ENCODE measurements at regions not wholly inside any gene's neighbourhood (a gene's known extent, or its start where the extent isn't known, plus 50 kb on each side); places are given as distances from the start of the nearest gene placed in this dataset.

DNA sequence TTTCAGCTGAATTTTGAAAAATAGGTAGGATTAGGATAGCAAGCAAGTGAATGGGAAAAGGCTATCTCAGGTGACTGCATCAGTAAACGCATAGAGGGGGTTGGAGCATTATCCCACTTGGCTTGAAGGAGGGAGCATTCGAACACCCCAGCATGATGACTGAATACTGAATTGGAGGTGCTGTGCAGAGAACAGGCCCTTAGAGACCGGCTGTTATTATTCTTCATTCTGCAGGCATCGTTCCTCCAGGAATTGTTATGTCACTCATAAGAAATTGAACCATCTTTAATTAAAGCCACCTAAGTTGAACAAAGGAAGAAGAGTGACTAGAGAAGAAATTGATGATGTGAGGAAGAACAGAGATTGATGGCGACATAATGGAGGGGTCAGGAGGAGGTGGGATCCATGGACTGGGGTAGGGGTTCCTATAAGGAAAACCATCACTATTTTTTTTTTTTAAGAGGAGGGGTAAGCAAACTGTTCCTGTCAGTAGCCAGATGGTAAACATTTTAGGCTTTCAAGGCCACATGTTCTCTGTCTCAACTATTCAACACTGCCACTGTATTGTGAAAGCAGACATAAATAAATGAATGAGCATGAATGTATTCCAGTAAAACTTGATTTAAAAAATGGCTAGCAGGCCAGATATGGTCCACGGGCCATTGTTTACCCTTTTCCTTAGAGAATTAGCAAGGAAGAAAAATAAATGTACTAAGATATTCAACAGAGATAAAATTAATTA lies 264.7 kb upstream of the TAC1 start:
- DNase-seq = no peak

DNA sequence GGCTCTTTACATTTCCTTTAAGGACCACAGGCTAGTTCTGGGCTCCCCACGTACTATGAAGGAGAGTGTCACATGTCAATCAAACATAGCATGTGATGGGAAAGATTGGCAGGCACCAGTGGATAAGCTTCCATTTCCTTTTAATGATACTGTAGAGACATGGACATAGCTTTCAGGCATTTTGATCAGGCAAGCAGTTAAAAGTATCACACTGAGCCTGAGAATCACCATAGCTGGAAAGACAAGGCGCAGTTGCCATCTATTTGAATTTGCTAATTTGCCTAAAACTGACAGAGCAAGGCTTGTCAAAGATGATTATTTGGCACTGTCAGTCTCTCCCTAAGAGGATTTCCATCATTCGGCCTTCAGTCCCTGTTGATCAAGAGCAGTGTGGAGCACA lies 263.4 kb upstream of the TAC1 start:
- DNase-seq = no peak

DNA sequence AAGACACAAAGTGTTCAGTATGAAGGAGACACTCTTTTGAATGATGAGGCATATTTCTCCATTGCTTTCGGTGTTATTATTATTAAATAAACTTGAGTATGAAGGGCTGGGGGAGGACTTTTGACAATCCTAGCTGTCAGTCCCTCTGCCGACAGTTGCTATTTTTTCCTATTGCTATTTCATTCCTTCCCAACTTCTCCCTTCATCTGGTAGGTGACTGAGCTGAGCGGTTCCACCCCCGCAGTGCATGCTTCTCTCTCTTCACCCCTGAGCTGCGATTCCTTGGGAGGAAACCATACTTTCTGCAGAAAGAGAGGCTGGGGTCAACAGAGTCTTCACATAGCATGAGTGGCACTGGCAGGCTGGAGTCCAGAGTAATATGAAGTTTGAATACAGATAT lies 261.2 kb upstream of the TAC1 start:
- DNase-seq = no peak

DNA sequence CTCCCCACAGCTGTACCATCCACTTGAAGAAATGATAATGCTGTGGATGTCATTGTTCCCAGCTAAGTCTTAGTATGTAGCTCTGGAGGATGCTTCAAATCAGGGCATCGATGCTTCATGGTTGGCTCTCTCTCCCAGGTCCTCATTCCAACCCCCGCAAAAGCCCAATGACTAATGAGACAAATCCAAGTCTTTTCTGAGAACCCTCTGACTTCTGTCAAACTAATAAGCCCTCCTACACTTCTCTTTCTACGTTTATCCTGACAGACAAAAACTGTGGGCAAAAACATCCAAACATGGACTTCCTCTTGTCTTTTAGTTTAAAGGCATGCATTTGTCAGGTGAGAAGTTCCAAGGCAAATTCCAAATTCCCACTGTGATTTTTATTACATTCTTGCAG lies 260.4 kb upstream of the TAC1 start:
- no peak for DNase-seq

DNA sequence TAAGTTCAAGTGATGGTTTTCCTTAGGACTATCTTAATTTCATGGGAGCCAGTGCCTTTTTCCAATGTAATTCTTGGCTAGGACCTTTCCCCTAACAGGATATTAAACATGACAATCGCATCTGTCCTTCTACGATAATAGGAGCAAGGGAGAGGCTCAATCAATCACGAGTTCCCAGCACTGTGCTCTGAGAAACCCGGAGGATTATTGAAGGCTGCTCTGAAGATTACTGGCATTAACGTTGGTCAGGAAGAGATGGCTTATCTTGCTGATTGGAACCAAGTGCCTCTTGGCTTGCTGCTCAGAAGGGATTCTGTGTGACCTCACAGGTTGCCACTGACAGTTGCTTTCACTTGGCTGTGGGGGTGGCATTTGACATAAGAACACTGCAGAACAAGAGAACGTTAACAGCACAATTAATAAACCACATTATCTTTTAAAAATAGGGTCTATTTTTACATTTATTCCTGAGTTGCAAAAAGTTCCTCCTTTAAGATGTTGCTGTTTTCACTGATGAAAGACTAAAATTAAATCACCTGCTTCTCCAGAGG lies 252.1 kb upstream of the TAC1 start:
- no peak for DNase-seq

DNA sequence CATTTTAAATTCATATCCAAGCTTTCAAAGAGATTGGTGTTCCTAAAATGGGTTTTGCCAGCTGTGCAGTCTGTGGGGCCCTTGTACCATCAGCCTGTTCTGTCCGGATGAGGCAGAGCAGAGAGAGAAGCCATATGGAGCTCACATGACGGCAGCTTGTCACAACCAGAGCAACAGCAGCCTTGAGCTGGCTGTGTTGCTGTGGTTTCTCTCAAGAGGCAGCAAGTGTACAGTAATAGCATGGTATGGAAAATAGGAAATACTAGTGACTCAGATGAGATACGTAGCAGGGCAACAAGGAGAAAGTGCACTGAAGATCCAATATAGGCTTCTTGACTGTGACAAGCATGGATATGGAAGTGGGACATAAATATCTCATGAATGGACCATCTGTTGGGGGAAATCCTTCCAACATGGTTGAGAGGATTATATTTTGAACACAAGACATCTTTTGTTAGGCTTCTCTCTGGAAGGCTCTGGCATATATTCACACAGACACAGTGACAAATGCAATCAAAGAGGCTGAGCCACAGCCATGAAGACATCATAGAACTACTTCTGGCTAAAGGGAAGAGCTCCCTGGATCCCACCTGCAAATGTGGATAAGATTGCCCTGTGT lies 251.0 kb upstream of the TAC1 start:
- peak in 2 of 3 donors; percentile 19 to 44 for DNase-seq

DNA sequence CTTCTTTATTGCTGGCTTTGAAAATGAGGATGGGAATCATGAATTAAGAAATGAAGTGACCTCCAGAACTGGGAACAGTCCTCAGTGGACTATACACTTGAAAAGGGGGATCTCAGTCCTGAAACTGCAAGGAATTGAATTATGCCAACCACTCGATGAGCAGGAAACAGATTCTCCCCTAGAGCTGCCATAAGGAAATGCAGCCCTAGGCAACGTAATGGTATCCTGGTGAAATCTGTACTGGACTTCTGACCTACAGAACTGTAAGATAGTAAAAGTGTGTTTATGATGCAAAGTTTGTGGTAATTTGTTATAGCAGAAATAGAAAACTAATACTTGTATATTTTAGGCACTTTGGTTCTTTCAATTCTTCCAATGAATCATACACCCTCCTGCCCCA lies 236.4 kb upstream of the TAC1 start:
- no peak for DNase-seq

DNA sequence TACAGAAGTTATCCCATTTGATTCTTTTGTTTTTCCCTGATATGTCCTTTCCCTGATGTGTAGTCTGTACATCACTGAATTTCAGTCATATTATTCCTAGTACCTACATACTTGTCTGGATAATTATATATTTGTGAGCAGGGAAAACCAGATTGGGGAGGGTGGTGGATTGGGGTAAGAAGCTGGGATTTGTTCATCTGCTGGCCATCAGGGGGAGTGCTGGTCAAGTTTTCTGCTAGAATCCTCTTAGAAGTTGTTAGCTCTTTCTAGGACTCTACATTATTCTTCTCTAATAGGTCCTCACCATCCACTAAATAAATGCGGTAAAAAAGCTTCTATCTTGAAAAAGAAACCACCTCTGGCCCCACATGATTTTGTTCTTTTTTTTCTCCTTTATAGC lies 232.7 kb upstream of the TAC1 start:
- peak in 2 of 3 donors; percentile 8 to 24 for DNase-seq

DNA sequence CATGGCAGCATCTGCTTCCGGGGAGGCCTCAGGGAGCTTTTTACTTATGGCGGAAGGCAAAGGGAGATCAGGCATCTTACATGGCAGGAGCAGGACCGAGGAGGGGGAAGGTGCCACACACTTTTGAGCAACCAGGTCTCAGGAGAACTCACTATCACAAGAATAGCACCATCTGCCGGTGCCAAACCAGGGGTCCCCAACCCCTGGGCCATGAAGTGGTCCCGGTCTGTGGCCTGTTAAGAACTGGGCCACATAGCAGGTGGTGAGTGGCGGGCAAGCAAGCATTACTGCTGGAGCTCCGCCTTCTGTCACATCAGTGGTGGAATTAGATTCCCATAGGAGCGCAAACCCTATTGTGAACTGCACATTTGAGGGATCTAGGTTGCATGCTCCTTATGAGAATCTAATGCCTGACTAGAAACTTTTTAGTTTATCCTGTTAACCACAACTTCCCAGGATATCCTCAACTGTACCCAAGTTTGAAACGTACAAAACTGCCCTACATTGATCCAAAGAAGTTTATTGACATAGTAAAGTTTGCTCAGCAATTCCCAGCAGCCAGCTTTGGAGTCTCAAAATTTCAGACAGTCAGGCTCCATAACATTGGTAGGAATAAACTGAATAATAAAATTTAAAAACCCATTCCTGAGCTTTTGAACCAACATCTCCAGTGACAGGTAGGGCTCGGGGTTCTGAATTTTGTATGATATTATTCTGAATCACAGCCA lies 228.4 kb upstream of the TAC1 start:
- DNase-seq = no peak

DNA sequence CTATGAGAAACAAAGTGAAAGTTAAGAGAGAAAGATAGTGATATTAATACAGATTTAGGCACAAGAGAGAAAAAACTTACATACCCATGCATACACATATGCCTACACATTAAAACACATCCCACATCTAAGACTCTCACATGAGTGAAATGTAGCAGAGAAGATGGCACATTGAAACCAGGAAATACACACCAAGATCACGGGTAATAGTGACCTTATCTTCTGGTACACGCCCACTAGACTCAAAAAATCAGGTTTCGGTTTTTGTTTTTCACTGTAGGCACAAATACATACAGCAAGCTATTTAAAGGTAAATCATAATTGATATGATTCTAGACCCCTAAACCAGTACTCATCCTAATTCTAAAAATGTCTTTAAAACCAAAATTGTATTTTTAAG lies 225.2 kb upstream of the TAC1 start:
- no peak for DNase-seq

DNA sequence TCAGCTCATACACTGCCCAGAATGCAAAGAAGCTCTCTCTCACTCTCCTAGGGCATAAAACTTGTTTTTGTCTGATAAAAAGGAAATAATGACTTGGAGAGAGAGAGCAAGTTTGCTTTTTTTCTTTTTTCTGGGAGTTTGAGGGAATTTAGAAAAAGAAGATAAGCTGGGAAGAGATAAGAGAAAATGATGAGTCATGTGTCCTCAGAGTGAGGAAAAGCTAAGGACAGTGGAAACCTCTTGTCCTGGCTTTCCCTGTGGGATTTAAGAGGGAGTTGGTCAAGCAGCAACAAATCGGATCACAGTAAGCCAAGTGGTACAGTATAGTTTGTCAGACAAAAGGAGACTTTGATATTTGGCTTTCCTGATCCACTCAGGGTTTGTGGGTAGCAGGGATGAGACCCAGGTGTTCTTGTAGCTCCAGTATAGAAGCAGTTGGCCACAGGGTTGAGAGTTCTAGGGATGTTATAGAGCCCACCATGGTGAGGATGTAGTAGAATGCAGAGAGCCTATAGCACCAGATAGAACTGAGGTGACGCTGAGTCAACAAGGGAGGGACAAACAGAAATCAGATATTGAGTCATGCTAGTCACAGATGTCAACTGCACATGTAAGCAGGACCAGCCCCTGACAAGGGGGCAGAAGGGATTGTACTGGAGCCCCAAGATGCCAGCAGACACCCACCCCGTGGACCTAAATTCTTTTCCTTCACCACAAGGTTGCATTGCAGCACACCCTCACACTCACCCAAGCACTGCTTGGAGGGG lies 219.3 kb upstream of the TAC1 start:
- no peak for DNase-seq

DNA sequence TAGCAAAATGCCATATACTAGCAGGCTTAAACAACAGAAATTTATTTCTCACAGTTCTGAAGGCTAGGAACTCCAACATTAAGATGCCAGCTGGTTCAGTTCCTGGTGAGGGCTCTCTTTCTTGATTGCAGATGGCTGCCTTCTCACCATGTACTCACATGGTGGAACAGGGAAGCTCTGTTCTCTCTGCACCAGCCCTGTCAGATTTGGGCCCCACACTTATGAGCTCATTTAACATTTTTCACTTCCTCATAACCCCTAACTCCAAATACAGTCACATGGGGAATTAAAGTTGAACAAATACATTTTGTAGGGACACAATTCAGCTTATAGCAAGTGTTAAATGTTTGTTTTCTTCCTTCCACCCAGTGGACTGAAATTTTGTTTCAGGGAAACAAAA lies 218.6 kb upstream of the TAC1 start:
- no peak for DNase-seq

DNA sequence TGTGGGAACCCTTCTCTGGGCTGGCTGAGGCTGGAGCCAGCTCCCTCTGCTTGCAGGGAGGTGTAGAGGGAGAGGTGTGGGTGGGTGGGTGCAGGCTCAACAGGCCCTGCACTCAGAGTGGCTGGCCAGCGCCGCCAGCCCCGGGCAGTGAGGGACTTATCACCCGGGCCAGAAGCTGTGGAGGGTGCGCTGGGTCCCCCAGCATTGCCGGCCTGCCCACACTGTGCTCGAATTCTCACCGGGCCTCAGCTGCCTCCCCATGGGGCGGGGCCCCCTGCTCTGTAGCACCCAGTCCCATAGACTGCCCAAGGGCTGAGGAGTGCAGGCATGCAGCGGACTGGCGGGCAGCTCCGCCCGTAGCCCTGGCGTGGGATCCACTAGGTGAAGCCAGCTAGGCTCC lies 190.7 kb upstream of the TAC1 start:
- no peak for DNase-seq

DNA sequence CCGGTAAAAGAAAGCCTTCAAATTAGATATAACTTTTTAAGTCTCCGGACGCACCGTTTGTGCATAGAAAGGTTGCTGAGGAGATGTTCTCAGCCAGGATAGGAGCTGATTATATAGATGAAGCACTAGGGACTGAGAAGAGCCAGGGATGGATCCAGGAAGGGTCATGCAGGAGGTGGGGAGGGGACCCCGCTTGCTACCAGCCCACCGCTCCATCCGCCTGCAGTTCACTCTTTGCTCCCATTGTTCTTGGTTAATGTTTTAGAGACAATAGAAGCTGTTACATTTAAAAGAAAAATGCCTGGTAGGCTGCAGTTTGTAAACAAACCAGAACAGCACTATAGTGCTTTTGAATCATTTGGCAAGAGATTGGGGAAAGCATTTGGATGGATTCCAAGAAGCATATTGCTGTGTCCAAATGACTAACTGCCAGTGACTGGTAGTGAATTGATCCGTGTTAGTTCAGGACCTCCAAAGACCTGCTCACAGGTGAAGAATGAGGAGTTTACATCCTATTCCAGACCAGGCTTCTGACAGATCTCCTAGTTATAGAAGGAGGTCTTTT lies 175.9 kb upstream of the TAC1 start:
- DNase-seq = peak in 1 of 3 donors; percentile 6

DNA sequence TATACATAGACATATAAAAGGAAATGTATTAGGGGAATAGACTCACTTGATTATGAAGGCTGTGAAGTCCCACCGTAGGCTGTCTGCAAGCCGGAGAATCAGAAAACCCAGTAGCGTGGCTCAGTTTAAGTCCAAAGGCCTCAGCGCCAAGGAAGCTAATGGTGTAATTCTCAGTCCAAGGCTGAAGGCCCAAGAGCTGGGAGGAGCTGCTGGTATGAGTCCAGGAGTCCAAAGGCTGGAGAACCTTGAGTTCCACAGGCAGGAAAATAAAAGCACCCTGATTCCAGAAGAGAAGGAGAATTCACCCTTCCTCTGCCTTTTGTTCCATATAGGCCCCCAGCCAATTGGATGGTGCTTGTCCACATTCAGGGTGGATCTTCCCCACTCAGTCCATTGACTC lies 166.2 kb upstream of the TAC1 start:
- no peak for DNase-seq

DNA sequence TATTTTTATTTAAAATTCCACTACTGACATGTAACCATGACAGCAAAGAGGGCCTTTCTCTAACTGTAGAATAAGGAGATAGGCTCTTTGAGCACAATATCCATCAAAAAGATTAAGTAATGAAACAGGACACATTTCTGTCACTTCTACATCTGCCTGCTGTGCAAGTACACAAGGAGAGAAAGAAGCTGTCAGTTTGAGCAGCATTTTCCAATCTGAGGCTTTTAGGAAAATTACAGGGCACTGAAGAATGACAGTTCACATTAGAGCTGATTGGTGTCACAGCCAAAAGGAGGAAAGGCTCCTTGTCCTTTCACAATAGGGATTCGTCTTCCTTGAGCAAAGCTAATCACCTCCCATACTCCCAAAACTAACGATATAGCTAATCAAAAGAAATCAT lies 158.8 kb upstream of the TAC1 start:
- no peak for DNase-seq

DNA sequence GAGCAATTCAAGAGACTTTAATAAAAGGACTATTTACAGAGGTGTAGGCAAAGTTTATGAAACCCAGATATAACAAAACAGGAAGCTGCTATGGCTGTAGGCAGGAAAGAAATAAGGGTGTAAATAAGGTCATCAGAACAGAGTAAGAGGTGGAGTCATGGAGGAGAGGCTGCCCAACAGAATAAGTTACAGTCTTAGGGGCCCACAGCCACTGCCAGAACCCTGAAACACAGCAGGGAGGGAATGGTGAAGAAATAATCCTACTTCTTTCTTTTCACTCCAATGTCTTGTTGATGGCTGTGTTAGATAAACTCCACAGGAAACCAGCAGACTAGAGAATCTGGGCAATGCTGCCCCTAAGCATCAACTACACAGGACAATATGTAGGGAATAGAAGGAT lies 155.8 kb upstream of the TAC1 start:
- DNase-seq = no peak

DNA sequence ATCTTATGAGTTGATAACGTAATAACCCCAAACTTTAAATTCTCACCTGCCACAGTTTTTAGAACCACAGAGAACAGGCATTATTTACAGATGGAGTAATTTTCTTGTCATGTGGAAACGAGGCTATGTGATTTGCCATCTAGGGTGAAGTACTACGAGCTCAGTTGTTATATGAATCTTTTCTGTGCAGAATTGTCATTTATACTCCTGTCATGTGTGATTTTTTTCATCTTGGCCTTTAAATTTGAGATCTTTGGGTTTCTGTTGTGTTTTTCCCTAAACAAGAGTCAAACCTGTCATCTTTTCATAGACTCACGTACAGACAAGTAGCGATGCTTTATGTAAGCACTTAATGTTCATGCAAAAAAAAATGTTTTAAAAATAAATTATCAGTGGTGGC lies 153.7 kb upstream of the TAC1 start:
- no peak for DNase-seq

DNA sequence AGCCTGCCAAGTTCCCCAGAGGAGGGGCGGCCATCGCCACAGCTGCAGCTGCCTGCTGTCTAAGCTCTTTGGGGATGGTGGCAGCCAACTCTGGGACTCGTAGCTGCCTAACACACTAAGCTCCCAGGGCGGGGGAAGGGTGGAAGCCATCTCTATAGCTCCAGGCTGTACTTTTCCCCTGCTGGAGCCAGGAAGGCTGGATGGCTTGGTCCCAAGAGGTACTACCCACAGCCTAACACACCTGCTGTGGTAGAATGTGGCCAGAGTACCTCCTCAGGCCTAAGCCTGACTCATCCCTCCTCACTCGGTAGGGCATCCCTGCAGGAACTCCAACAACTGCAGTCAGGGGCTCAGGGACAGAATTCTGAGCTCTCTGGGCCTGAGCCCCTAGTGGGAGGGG lies 151.7 kb upstream of the TAC1 start:
- DNase-seq = peak in 1 of 3 donors; percentile 3

DNA sequence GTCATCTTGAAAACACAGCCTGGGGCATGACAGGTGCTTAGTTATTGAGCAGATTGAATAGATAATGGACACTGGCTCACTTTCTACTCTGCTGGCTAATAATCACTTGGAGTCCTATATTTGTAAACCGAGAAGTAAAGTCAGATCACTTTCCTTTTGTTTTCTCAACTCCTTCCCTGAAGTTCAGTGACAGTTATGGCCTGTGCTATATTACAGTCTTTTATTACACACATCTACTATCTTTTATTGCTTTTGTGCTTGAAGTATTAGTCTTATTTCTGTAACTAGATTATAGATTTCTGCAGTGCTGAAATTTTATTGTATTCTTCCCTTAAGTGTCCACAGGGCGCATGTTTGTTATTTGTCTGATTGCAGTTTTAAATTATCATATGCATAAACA lies 136.4 kb upstream of the TAC1 start:
- DNase-seq = no peak

DNA sequence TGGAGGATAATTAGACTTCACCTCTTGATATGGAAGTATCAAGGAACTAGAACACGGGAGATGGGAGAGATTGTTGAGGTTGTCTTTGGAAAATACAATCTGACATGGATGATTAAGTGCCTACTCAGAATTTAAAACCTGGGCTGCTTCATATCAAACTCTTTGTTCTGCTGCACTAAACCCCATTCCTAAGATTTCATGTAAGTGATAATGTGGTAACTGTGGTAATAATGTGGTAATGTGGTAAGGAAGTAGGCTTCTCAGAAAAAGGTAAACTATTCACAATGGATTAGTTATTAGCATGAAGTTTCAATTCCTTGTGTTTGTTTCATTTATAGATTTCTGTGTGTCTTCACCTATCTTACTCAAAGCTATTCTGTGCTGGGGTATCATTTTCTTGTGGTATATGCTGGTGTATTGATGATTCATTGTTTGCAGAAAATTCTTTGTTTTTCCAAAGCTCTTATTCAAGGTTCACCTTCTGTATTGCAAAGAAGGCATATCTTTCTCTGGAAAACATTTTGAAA lies 129.9 kb upstream of the TAC1 start:
- DNase-seq = no peak

DNA sequence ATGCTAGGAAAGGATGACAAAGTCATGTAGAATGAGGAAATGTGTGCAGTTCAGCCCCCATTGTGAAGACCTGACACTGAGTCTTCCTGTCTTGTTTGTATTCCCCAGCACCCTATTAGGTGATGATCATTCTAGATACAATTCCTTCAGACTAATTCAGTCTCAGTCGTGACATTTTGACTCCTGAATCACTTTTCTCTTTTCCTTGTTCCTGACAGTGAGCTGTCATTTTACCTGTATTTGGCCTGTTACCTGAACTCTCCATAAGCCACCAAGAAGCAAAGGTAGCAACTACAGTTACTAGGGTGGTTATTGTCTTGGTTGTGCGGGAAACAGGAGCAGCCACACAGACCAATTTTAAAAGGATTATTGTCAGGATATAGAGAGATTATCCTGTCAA lies 111.4 kb upstream of the TAC1 start:
- DNase-seq = no peak
